Gastroesophageal sphincter (tissue), 4 donors: ENCODE measurements at regions not wholly inside any gene's neighbourhood (a gene's known extent, or its start where the extent isn't known, plus 50 kb on each side); places are given as distances from the start of the nearest gene placed in this dataset.

Experiments
- ATAC-seq: fragments of 150-250 bp; one replicate; pipeline ENCODE4 v1.9.1; 2016; ENCODE audit warnings: mild to moderate bottlenecking, moderate library complexity
- H3K27ac ChIP-seq, 4 donors: fragments of 200-600 bp; sonication (generic) in 3 of 4; 1 replicate in 3 of 4; 2 replicates in 1 of 4; pipeline ENCODE4 v1.5.1; 2016 to 2019
- H3K27me3 ChIP-seq: fragments of 200-600 bp; sonication (generic); one replicate; pipeline ENCODE4 v1.5.1; 2019
- H3K36me3 ChIP-seq, 2 donors: fragments of 200-600 bp; sonication (generic); one replicate each; pipeline ENCODE4 v1.5.1; 2019; ENCODE audit warnings: control low read depth in 1 of 2
- H3K4me1 ChIP-seq, 3 donors: fragments of 200-600 bp; sonication (generic); 1 replicate in 2 of 3; 2 replicates in 1 of 3; pipeline ENCODE4 v1.5.1; 2016 to 2019; ENCODE audit warnings: control low read depth in 2 of 3
- H3K4me3 ChIP-seq, 2 donors: fragments of 200-600 bp; sonication (generic); one replicate each; pipeline ENCODE4 v1.5.1; 2019; ENCODE audit warnings: mild to moderate bottlenecking in 1 of 2, moderate library complexity in 1 of 2
- H3K9me3 ChIP-seq, 3 donors: fragments of 200-600 bp; sonication (generic); one replicate each; pipeline ENCODE4 v1.5.1; 2017 to 2019; ENCODE audit warnings: control low read depth in 2 of 3
- CTCF ChIP-seq, 4 experiments: fragments of 200-600 bp in 2 of 4; fragments of 450-650 bp in 2 of 4; sonication (generic) in 1 of 4; IDR thresholded peaks; one replicate each; pipeline ENCODE4 v1.5.1; 2017 to 2019; ENCODE audit warnings: antibody characterized with exemption in 4 of 4, mild to moderate bottlenecking in 2 of 4, moderate library complexity in 2 of 4
- EP300 ChIP-seq: sonication (generic); formaldehyde crosslinking; IDR thresholded peaks from one replicate; pipeline ENCODE4 v1.6.1; 2017; ENCODE audit warnings: antibody characterized with exemption, mild to moderate bottlenecking
- POLR2A ChIP-seq, 2 donors: fragments of 450-650 bp; IDR thresholded peaks; one replicate each; pipeline ENCODE4 v1.6.1; 2017; ENCODE audit warnings: antibody characterized with exemption in 2 of 2, mild to moderate bottlenecking in 2 of 2, moderate library complexity in 1 of 2
- POLR2AphosphoS5 ChIP-seq: sonication (generic); formaldehyde crosslinking; IDR thresholded peaks from one replicate; pipeline ENCODE4 v1.6.1; 2017; ENCODE audit warnings: antibody characterized with exemption
- WGBS, 2 donors: methylation state at CpG; one replicate each; pipeline ENCODE4 v1.1.5; 2018; ENCODE audit warnings: low coverage in 1 of 2; 5-methylcytosine and 5-hydroxymethylcytosine counted together

GRCh38 chr22:20637750-20638506, 130.5 kb downstream of the MED15 start:
- no peak for TF ChIP-seq EP300
- TF ChIP-seq POLR2A (IDR thresholded peaks at IDR 0.05), result no peak
- TF ChIP-seq POLR2AphosphoS5, result no peak
- no peak for TF ChIP-seq CTCF (IDR thresholded peaks at IDR 0.05)
- 57 to 69% methylated on average over 3 to 6 of the region's 7 CpGs for WGBS, 2 donors
- no peak for ATAC-seq

GRCh38 chr22:20638507-20638870, 131.1 kb downstream of the MED15 start:
- Histone ChIP-seq H3K27ac (no peak overlapping the region), H3K27me3 (peaks cover 65% of the 10 kb centered on the region), H3K36me3 (no peaks in the 10 kb centered on the region), H3K4me3 (no peak overlapping the region), H3K9me3 (peaks cover 0 to 4% (median 0%) of the 10 kb centered on the region in 3 donors), H3K4me1 (no peaks in the 10 kb centered on the region)
- 29 to 75% methylated on average over 1 of the region's 1 CpG for WGBS, 2 donors
- ATAC-seq, result no peak
- TF ChIP-seq CTCF (IDR thresholded peaks at IDR 0.05), result no peak
- no peak for TF ChIP-seq POLR2A (IDR thresholded peaks at IDR 0.05)
- TF ChIP-seq EP300, result no peak
- no peak for TF ChIP-seq POLR2AphosphoS5

More at GRCh38 chr22:20637750-20638506, 130.5 kb downstream of the MED15 start:
- Histone ChIP-seq H3K36me3 (no peaks in the 10 kb centered on the region), H3K27me3 (peaks cover 65% of the 10 kb centered on the region), H3K9me3 (peaks cover 0 to 4% (median 0%) of the 10 kb centered on the region in 3 donors), H3K27ac (no peak overlapping the region), H3K4me3 (no peak overlapping the region), H3K4me1 (no peaks in the 10 kb centered on the region)

- WGBS, 2 donors, result 74 to 96% methylated on average over 3 to 4 of the region's 4 CpGs
- TF ChIP-seq POLR2A (IDR thresholded peaks at IDR 0.05) (no peak), CTCF (IDR thresholded peaks at IDR 0.05) (no peak), POLR2AphosphoS5 (no peak), EP300 (no peak)
- Histone ChIP-seq H3K4me1 (no peaks in the 10 kb centered on the region), H3K4me3 (no peak overlapping the region), H3K36me3 (no peaks in the 10 kb centered on the region), H3K27ac (no peak overlapping the region), H3K9me3 (peaks cover 0 to 4% (median 0%) of the 10 kb centered on the region in 3 donors), H3K27me3 (peaks cover 60% of the 10 kb centered on the region)
- ATAC-seq, result no peak
Measured at GRCh38 chr22:20639343-20639742, 131.9 kb downstream of the MED15 start.

GRCh38 chr22:20639750-20640149, 132.3 kb downstream of the MED15 start:
- Histone ChIP-seq H3K27ac (no peak overlapping the region), H3K4me3 (no peak overlapping the region), H3K36me3 (no peaks in the 10 kb centered on the region), H3K9me3 (peaks cover 0 to 4% (median 0%) of the 10 kb centered on the region in 3 donors), H3K4me1 (no peaks in the 10 kb centered on the region), H3K27me3 (peaks cover 56% of the 10 kb centered on the region)
- WGBS, 2 donors, result 83 to 91% methylated on average over 3 of the region's 3 CpGs
- ATAC-seq, result no peak
- TF ChIP-seq CTCF (IDR thresholded peaks at IDR 0.05) (no peak), EP300 (no peak), POLR2AphosphoS5 (no peak), POLR2A (IDR thresholded peaks at IDR 0.05) (no peak)

GRCh38 chr22:20641198-20641892, 132.6 kb upstream of the SERPIND1 start:
- Histone ChIP-seq H3K27me3 (peaks cover 40% of the 10 kb centered on the region), H3K4me1 (no peaks in the 10 kb centered on the region), H3K4me3 (no peak overlapping the region), H3K27ac (no peak overlapping the region), H3K9me3 (peaks cover 0 to 4% (median 0%) of the 10 kb centered on the region in 3 donors), H3K36me3 (no peaks in the 10 kb centered on the region)
- WGBS, 2 donors, result 63 to 95% methylated on average over 4 to 7 of the region's 12 CpGs
- ATAC-seq, result no peak
- TF ChIP-seq EP300, result no peak
- TF ChIP-seq POLR2A (IDR thresholded peaks at IDR 0.05), result no peak
- no peak for TF ChIP-seq POLR2AphosphoS5
- no peak for TF ChIP-seq CTCF (IDR thresholded peaks at IDR 0.05)
